ENCODE measurements at regions not wholly inside any gene's neighbourhood (a gene's known extent, or its start where the extent isn't known, plus 50 kb on each side); places are given as distances from the start of the nearest gene placed in this dataset.

DNA sequence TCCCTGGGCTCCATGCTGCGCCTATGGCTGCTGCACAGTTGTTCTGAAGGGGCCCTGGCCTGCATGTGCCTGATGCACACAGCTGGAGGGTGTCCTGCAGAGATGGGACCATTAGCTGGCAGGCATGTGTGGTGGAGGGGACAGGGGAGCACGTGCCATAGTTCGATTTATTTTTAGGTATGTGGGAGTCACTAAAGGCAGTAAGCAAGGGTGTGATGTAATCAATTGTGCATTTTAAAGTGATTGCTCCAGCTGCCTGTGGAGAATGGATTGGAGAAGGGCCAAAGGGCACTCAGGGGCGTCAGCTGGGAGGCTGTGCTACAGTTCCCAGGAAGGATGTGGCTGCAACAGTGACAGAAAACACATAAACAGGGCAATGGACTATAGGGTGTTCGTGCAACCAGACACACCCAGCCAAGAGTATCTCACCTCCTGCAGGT, 205.1 kb downstream of the ARL4C start:
- intact Hi-C loops (cut with micrococcal nuclease): loop anchor here (5.0 kb wide), 1 partner anchor 131 kb away; no protein-coding TSS in a partner anchor
- peaks cover 19 to 61% of the 10 kb centered on the region in 2 experiments; a peak in 3 of 4 replicates for H3K4me1 ChIP-seq (ENCODE audit: control insufficient read depth in 1 of 2, insufficient read depth in 2 of 2, low read length in 2 of 2)
- H3K4me3 ChIP-seq (replicated peaks in 1 of 2; ENCODE audit: low read depth in 1 of 2, low read length in 2 of 2): no peak overlapping the region
- H3K9ac ChIP-seq (ENCODE audit: low read length): no peak overlapping the region
- H3K27me3 ChIP-seq (ENCODE audit: insufficient read depth, low read length): no peaks in the 10 kb centered on the region
- no peaks in the 10 kb centered on the region for H4K20me1 ChIP-seq (ENCODE audit: insufficient read depth)
- no peaks in the 10 kb centered on the region for H3K36me3 ChIP-seq (ENCODE audit: control insufficient read depth in 1 of 2, insufficient read depth in 2 of 2, low read length in 2 of 2)
- no TSS peak for BruUV-seq (replicated peaks)
- CTCF ChIA-PET: interaction anchor here (0.8 kb wide), 1 partner anchor 205 kb away, joined by 3 read pairs; the partner anchor contains the start of gene ARL4C
- no peak for ATAC-seq
- no peak overlapping the region for H3K27ac ChIP-seq (ENCODE audit: low read depth, low read length)
- RAD21 ChIA-PET (ENCODE audit: low non-redundant PET in 1 of 2, low total read pairs in 2 of 2, uncharacterized antibody in 2 of 2, unreplicated experiment in 2 of 2): no interaction called here
- H3K79me2 ChIP-seq (ENCODE audit: insufficient read depth, low read length): no peaks in the 10 kb centered on the region
- no peaks in the 10 kb centered on the region for H3K9me3 ChIP-seq (ENCODE audit: control insufficient read depth in 1 of 2, insufficient read depth in 1 of 2, low read depth in 1 of 2, low read length in 2 of 2)
- H3K4me2 ChIP-seq (ENCODE audit: low read length): peak overlapping the region; percentile 36
- H3K9me2 ChIP-seq (ENCODE audit: insufficient read depth): no peaks in the 10 kb centered on the region; the same call in 1 of the 2 replicates
- no peak for DNase-seq (ENCODE audit: low read depth, low spot score)
- POLR2A ChIA-PET: no interaction called here
- no peak for TF ChIP-seq EGR1 (IDR thresholded peaks at IDR 0.05; ENCODE audit: low read depth)
- TF ChIP-seq, protein P1, sequence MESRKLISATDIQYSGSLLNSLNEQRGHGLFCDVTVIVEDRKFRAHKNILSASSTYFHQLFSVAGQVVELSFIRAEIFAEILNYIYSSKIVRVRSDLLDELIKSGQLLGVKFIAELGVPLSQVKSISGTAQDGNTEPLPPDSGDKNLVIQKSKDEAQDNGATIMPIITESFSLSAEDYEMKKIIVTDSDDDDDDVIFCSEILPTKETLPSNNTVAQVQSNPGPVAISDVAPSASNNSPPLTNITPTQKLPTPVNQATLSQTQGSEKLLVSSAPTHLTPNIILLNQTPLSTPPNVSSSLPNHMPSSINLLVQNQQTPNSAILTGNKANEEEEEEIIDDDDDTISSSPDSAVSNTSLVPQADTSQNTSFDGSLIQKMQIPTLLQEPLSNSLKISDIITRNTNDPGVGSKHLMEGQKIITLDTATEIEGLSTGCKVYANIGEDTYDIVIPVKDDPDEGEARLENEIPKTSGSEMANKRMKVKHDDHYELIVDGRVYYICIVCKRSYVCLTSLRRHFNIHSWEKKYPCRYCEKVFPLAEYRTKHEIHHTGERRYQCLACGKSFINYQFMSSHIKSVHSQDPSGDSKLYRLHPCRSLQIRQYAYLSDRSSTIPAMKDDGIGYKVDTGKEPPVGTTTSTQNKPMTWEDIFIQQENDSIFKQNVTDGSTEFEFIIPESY (IDR thresholded peaks at IDR 0.05; ENCODE audit: extremely low read depth, insufficient replicate concordance, low read length): no peak
- TF ChIP-seq, protein P2, sequence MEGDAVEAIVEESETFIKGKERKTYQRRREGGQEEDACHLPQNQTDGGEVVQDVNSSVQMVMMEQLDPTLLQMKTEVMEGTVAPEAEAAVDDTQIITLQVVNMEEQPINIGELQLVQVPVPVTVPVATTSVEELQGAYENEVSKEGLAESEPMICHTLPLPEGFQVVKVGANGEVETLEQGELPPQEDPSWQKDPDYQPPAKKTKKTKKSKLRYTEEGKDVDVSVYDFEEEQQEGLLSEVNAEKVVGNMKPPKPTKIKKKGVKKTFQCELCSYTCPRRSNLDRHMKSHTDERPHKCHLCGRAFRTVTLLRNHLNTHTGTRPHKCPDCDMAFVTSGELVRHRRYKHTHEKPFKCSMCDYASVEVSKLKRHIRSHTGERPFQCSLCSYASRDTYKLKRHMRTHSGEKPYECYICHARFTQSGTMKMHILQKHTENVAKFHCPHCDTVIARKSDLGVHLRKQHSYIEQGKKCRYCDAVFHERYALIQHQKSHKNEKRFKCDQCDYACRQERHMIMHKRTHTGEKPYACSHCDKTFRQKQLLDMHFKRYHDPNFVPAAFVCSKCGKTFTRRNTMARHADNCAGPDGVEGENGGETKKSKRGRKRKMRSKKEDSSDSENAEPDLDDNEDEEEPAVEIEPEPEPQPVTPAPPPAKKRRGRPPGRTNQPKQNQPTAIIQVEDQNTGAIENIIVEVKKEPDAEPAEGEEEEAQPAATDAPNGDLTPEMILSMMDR (IDR thresholded peaks at IDR 0.05 in 2 of 3, conservative IDR thresholded peaks at IDR 0.05 in 1 of 3; ENCODE audit: borderline replicate concordance in 1 of 3, insufficient read depth in 1 of 3, low read depth in 2 of 3, low read length in 2 of 3): 0 out of 6 replicates have a peak, but pooled peaks of 1 of the 3 experiments have one; percentile 3
- peak overlapping the region; percentile 56 for H2AFZ ChIP-seq (ENCODE audit: low read depth, low read length, poor library complexity, severe bottlenecking)

All from HCT116 (cell line).